ENCODE measurements at regions not wholly inside any gene's neighbourhood (a gene's known extent, or its start where the extent isn't known, plus 50 kb on each side); places are given as distances from the start of the nearest gene placed in this dataset.
"Not testable (repeated sequence)": the region's sequence is repeated elsewhere in the genome, so short reads cannot be mapped to it uniquely, and the experiment has no call there.

- DNase-seq (ENCODE audit: low spot score): no peak
These were observed 209.3 kb downstream of the TDRD15 start for GRCh38 chr2:21332993-21333625.

DNA sequence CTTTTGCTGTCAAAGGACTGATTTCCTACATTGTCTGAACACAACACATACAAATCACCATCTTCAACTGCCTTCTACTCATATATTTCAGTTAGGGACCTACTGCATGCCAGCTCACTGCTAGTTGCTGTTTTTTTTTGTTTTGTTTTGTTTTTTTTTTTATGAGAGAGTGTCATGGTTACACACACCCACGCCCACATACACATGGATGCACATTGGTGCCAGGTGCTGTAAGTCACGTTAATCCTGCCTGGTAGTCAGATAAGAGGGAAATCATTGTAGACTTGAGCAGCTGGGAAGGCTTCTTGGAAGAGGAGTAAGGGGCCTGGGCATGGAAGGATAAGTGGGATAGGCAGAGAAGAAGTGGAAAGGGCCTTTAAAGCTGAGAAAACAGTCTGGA is 209.9 kb downstream of the TDRD15 start:
- no peak for DNase-seq (ENCODE audit: low spot score)

DNA sequence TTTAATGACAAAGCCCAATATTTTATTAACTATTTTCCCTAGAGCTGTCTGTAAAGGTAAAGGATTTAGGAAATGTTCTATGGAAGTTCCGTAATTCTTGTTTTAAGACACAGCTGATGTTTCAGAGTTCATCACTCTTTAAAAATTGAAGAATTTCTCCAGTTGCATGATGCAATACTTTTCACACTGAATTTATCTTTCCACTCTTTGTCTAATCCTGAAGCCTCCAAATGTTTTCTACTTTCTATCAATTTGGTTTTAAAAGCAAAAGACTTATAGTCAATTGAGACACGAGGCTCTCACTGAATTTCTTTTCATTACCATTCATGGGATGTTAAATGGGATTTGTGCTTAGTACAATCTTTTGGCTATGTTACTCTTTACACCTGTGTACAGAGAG is 223.2 kb downstream of the TDRD15 start:
- no peak for DNase-seq (ENCODE audit: low spot score)

GRCh38 chr2:21353879-21354679 is 230.3 kb downstream of the TDRD15 start:
- DNase-seq (ENCODE audit: low spot score): no peak

- DNase-seq (ENCODE audit: low spot score): no peak
These were observed 232.5 kb downstream of the TDRD15 start for GRCh38 chr2:21356086-21356856.

DNA sequence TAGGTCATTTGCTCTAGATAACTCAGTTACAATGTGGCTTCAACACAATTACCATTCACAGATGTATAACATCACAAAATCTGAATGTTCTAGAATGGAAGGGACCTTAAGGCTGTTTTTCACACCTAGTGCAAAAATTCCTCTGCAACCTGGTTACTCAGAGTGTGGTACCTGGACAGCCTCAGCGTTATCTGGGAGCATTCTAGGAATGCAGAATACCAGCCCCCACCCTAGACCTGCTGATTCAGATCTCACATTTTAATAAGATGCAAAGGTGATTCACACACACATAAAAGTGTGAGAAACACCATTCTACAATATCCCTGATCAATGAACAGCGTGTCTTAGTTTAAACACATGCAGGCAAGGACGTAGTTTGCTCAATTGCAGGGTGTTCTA is 233.1 kb downstream of the TDRD15 start:
- DNase-seq (ENCODE audit: low spot score): no peak

DNA sequence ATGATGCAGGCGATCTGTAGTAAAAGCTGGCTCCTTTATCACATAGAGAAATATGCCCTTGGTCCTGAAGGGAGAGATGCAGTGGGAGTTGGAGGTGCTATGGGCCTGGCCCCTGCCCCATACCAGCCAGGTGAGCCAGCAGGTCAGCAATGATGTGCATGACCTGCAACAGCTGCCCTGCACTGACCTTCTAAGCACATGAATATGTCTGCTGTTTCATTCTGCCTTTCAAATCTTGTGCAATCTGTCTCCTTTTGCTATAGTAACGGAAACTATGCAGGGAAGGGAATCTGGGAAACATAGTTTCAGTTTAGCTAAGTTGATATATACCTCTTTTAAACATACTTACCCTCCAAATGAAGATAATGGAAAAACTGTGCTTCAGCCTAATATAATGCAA is 235.2 kb downstream of the TDRD15 start:
- no peak for DNase-seq (ENCODE audit: low spot score)

DNA sequence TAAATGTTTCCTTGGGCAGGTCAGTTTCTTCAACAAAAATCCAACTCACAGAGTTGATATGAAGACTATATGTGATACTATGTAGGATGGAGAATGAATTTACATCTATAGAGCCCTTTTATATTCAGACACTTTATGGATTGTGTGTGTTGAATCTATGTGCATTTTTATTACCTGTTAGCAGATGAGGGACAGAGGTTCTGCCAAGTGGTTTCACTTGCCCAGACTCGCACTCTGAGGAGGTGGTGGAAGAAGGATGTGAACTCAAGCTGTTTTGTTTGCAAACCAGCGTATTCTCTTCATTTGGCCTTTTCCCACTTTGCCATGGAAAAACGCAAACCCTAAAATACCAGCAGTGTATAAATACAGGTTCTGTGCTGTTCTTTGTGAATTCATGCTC is 237.6 kb downstream of the TDRD15 start:
- no peak for DNase-seq (ENCODE audit: low spot score)

- no peak for DNase-seq (ENCODE audit: low spot score)
These were observed 238.3 kb downstream of the TDRD15 start for GRCh38 chr2:21361957-21362486.

GRCh38 chr2:21363364-21363763 is 239.6 kb downstream of the TDRD15 start:
- DNase-seq (ENCODE audit: low spot score): peak; percentile 2

GRCh38 chr2:21367421-21367820 is 243.7 kb downstream of the TDRD15 start:
- no peak for DNase-seq (ENCODE audit: low spot score)

DNA sequence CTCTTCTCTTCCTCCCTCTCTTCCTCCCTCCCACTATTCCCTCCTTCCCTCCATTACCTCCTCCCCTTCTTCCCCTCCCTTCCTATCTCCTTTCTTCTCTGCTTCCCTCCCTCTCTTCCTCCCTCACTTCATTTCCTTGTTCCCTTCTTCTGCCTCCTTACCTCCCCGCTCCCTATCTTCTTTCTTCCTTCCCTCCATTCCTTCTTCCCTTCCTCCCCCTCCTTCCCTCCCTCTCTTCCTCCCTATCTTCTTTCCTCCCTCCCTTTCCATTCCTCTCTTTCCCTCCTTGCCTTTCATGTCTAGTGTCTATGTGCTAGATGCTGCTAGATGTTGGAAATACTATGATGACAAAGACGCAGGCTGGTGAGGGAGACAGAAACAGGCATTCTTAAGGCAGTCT is 246.0 kb downstream of the TDRD15 start:
- no peak for DNase-seq (ENCODE audit: low spot score)

DNA sequence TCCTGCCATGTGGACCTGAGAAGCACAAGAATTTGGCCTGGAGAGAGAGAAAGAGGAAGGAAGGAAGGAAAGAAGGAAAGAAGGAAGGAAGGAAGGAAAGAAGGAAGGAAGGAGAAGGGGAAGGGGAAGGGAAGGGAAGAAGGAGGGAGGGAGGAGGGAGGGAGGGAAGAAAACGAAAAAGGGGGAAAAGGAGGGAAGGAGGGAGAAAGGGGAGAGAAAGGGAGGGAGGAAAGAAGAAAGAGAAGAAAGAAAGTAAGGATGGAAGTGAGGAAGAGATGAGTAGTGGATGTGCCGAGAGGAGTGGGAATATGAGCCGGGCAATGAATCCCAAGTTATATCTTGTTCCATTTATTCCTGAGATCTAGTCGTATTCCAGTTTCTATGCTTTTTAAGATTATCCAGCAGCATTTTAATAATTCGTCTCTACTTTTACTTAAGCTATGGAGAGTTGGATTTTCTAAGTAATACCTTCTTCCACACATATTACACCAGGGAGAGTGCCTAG is 247.8 kb downstream of the TDRD15 start:
- no peak for DNase-seq (ENCODE audit: low spot score)

- peak; percentile 51 for DNase-seq (ENCODE audit: low spot score)
These were observed 248.9 kb downstream of the TDRD15 start for GRCh38 chr2:21372654-21373053.

DNA sequence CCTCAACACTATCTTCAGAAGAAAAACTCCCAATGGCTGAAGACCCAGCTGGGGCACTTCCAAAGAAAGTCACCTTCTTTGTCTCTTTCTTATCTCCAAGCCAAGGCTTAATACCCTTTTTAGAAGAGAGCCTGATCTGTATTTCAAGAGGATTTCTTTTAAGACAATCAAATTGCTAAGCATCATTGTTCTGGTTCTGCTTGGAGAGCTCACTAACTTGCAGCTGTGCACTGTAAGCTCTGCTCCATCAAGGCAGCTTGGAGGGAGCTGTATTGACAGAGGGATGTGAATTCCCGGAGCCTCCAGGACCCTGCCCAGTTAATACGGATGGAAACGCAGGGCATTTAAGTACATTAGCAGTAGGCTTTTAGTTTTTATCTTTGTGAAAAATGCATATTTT is 253.1 kb downstream of the TDRD15 start:
- DNase-seq (ENCODE audit: low spot score): no peak

GRCh38 chr2:21379140-21379539 is 255.4 kb downstream of the TDRD15 start:
- no peak for DNase-seq (ENCODE audit: low spot score)

- not testable (repeated sequence) for DNase-seq (ENCODE audit: low spot score)
These were observed 255.9 kb downstream of the TDRD15 start for GRCh38 chr2:21379668-21380067.

GRCh38 chr2:21381421-21381820 is 257.7 kb downstream of the TDRD15 start:
- DNase-seq (ENCODE audit: low spot score): no peak

DNA sequence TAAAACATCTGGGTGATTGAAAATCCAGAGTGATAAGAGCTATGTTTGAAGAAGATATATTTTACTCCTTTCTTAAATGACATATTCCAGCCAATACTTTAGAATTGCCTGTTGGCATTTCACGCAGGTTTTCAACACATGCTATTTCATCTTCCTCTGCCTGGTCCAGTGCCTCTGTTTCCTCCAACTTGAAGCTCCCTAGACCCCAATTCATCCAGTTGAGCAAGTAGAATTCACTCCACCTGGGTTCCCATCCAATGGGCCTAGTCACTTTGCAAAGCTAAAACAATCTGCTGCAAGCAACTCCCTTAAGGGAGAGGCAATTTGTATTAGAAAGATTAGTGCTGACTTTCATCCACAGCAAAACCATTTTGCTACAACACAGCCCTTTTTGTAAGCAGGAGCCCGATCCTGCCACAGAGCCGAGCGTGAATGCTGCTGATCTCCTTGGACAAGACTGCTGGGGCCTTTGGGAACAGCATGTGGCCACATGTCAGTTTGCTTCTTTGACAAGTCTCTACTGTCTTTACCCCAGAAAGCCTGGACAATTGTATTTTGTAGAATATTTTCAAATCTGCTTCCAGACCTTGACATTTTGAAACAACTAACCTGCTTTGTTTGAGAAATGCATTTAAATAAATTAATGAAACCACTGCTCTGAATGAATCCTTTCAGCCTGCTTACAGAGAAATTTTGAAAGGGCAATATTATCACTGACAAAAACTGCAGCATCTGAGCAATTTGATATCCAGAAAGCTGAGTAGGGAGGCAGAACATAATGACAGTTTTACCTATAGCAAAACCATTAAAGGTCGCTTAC is 259.1 kb downstream of the TDRD15 start:
- DNase-seq (ENCODE audit: low spot score): no peak

DNA sequence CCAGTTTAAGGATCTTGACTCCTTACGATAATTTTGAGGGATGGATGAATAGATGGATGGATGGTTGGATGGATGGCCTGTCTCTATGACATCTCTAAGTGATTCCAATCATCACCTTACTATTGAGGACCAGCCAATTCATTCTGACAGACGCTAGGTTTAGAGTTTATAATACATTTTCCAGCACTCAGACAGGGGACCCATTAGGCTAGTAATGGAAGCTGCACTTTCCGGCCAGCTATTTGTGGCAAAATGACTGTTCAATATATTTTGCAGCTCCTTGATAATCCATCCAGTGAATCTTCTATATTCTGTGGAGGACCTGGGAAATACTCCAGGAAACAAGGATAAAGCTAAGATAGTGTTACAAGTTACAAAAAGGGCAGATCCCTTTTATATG is 262.9 kb downstream of the TDRD15 start:
- DNase-seq (ENCODE audit: low spot score): no peak

GRCh38 chr2:21392649-21393048 is 268.9 kb downstream of the TDRD15 start:
- no peak for DNase-seq (ENCODE audit: low spot score)

DNA sequence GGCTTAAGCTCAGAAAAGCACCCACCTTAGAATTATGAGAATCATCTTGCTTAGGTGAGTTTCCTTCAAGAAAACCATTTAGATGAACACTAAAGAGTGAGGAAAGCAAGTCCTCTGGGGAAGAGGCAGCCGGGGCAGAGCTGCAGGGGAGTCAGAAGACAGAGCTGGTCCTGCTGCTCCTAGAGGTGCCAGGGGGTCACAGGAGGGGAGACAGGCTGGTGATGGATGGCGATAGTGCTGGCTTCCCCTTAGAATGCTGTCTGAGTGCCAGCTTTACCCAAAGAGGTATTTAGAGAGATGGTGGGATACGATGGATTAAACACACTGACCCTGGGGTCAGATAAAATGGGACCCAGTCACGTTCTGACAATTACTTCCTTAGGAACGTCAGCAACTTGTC is 269.4 kb downstream of the TDRD15 start:
- DNase-seq (ENCODE audit: low spot score): no peak

All from NAMALWA (cell line).